Natural killer cell (primary cell): ENCODE measurements at regions not wholly inside any gene's neighbourhood (a gene's known extent, or its start where the extent isn't known, plus 50 kb on each side); places are given as distances from the start of the nearest gene placed in this dataset.

Source experiments
- ATAC-seq, 3 donors: fragments of 150-1000 bp in 2 of 3; fragments of 200-7000 bp in 1 of 3; cut with Tn5 transposase; 1 replicate in 1 of 3; 2 replicates in 2 of 3; pipeline ENCODE4 v1.10.0; 2021; ENCODE audit warnings: mild to moderate bottlenecking in 2 of 3, moderate library complexity in 2 of 3
- DNase-seq, 2 donors: peaks; one replicate each; pipeline versions ENCODE4 v3.0.0 to v3.0.0-alpha.2; 2013 to 2021; ENCODE audit warnings: mixed read lengths in 1 of 2
- H3K27ac ChIP-seq: one replicate; pipeline ENCODE4 v1.5.1; 2013; ENCODE audit warnings: mild to moderate bottlenecking, low read length
- H3K27me3 ChIP-seq: one replicate; pipeline ENCODE4 v1.6.1; 2013; ENCODE audit warnings: low read length; ENCODE audit not compliant: control insufficient read depth, insufficient read depth
- H3K36me3 ChIP-seq: one replicate; pipeline ENCODE4 v1.6.1; 2013; ENCODE audit warnings: low read length; ENCODE audit not compliant: control insufficient read depth, insufficient read depth
- H3K4me1 ChIP-seq: one replicate; pipeline ENCODE4 v1.6.1; 2013; ENCODE audit warnings: low read length; ENCODE audit not compliant: control insufficient read depth, insufficient read depth
- H3K4me3 ChIP-seq: one replicate; pipeline ENCODE4 v1.5.1; 2013; ENCODE audit warnings: low read length
- H3K9me3 ChIP-seq: one replicate; pipeline ENCODE4 v1.6.1; 2013; ENCODE audit warnings: low read length; ENCODE audit not compliant: control insufficient read depth, insufficient read depth
- H3K27ac Mint-ChIP-seq, 2 donors: one replicate each; pipeline ENCODE4 v1.8.0; 2022; ENCODE audit warnings: mild to moderate bottlenecking in 2 of 2, mixed read lengths in 2 of 2, moderate library complexity in 1 of 2
- H3K27me3 Mint-ChIP-seq, 2 donors: one replicate each; pipeline ENCODE4 v1.8.0; 2022; ENCODE audit warnings: low read depth in 2 of 2, mixed read lengths in 2 of 2
- H3K36me3 Mint-ChIP-seq: one replicate; pipeline ENCODE4 v1.8.0; 2022; ENCODE audit warnings: mixed read lengths
- H3K4me1 Mint-ChIP-seq, 2 donors: one replicate each; pipeline ENCODE4 v1.8.0; 2022; ENCODE audit warnings: mixed read lengths in 2 of 2
- H3K4me3 Mint-ChIP-seq: one replicate; pipeline ENCODE4 v1.8.0; 2022; ENCODE audit warnings: mild to moderate bottlenecking, moderate library complexity, mixed read lengths
- H3K9me3 Mint-ChIP-seq, 2 donors: one replicate each; pipeline ENCODE4 v1.8.0; 2022; ENCODE audit warnings: mixed read lengths in 2 of 2
- WGBS: methylation state at CpG from one replicate; pipeline ENCODE4 v1.1.7; 2013; ENCODE audit warnings: missing lambda C conversion rate; ENCODE audit not compliant: insufficient coverage; 5-methylcytosine and 5-hydroxymethylcytosine counted together
- intact Hi-C: fragments of 100-400 bp; cut with micrococcal nuclease; formaldehyde crosslinking; loops from one replicate; pipeline ENCODE4 v1.14.2; 2022
- TF ChIP-seq, protein P1 (sequence below): fragments of 200-600 bp; IDR thresholded peaks from one replicate; pipeline ENCODE4 v1.8.0; 2022; ENCODE audit warnings: antibody characterized with exemption

DNA sequence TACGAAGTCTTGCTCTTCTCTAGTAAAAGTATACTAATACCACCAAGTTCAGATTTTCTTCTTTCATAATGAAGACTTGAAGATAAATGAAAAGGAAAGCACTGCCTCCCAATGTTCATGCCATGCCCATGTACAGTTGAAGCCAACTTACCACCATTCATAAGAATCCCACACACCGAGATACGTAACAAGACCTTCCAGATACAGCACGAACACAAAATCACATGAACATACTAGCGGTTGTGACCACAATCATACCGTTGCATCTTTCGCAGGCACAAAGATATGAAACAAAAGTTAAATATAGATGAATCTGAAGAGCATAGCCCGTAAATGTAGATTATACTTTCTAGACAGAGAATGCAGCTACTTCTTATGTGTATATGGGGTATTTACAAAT lies 412.5 kb downstream of the CBLN4 start:
- Mint-ChIP-seq H3K4me1 (no peaks in the 10 kb centered on the region), H3K27me3 (no peaks in the 10 kb centered on the region), H3K4me3 (no peak overlapping the region), H3K9me3 (peaks cover 7 to 8% of the 10 kb centered on the region in 2 donors), H3K27ac (no peak overlapping the region), H3K36me3 (no peaks in the 10 kb centered on the region)
- Histone ChIP-seq H3K9me3 (no peaks in the 10 kb centered on the region), H3K4me3 (no peak overlapping the region), H3K4me1 (no peaks in the 10 kb centered on the region), H3K36me3 (no peaks in the 10 kb centered on the region), H3K27ac (no peak overlapping the region), H3K27me3 (no peaks in the 10 kb centered on the region)
- intact Hi-C loops: no loop called here
- TF ChIP-seq, protein P1, sequence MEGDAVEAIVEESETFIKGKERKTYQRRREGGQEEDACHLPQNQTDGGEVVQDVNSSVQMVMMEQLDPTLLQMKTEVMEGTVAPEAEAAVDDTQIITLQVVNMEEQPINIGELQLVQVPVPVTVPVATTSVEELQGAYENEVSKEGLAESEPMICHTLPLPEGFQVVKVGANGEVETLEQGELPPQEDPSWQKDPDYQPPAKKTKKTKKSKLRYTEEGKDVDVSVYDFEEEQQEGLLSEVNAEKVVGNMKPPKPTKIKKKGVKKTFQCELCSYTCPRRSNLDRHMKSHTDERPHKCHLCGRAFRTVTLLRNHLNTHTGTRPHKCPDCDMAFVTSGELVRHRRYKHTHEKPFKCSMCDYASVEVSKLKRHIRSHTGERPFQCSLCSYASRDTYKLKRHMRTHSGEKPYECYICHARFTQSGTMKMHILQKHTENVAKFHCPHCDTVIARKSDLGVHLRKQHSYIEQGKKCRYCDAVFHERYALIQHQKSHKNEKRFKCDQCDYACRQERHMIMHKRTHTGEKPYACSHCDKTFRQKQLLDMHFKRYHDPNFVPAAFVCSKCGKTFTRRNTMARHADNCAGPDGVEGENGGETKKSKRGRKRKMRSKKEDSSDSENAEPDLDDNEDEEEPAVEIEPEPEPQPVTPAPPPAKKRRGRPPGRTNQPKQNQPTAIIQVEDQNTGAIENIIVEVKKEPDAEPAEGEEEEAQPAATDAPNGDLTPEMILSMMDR: no peak
- ATAC-seq (no peak), DNase-seq (no peak)
- 92% methylated on average over 7 of the region's 8 CpGs for WGBS

DNA sequence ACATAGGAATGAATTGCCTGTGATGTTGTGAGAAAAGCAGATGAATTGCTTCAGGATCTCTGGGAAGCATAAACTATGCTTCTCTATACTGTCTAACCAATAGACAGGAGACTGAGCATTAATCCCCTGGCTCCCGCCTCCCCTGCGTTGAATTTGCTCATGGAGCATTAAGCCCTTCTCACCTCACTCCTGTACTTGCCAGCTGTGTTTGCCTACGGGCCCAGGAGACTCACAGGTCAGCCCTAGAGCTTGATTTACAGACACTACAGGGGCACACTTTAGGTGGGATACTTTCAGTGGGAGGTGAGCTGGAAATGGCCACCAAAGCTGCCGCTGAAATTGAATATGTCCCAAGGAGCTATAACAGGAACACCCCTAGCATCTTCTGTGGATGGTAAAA lies 418.7 kb downstream of the CBLN4 start:
- Histone ChIP-seq H3K4me3 (no peak overlapping the region), H3K4me1 (no peaks in the 10 kb centered on the region), H3K36me3 (no peaks in the 10 kb centered on the region), H3K27me3 (no peaks in the 10 kb centered on the region), H3K9me3 (no peaks in the 10 kb centered on the region), H3K27ac (no peak overlapping the region)
- ATAC-seq: no peak
- intact Hi-C loops: no loop called here
- Mint-ChIP-seq H3K27me3 (no peaks in the 10 kb centered on the region), H3K9me3 (peaks cover 4 to 5% of the 10 kb centered on the region in 2 donors), H3K4me1 (no peaks in the 10 kb centered on the region), H3K4me3 (no peak overlapping the region), H3K27ac (no peak overlapping the region), H3K36me3 (no peaks in the 10 kb centered on the region)
- WGBS: 77% methylated on average over 4 of the region's 4 CpGs
- TF ChIP-seq, protein P1: no peak
- DNase-seq: no peak

DNA sequence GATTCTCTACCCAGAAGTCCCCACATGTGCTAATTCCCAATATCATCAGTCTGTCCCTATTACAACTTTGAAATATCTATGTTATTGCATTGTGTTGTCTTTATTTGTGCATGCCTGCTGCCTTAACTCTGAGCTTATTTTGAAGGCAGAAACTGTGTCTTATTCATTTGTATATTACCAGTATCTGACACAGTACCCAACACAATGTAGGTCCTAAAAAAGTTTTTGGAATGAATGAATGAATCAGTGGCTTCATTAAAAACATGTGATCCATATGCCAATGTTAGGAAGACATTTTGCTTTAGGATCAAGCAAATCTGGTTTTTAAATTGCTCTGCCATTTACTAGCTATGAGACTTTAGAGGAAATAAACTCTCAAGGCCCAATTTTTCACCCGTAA lies 420.4 kb downstream of the CBLN4 start:
- H3K4me1 ChIP-seq: no peaks in the 10 kb centered on the region
- TF ChIP-seq, protein P1: no peak
- no peak overlapping the region for H3K4me3 ChIP-seq
- no peaks in the 10 kb centered on the region for H3K27me3 ChIP-seq
- Mint-ChIP-seq H3K4me3 (no peak overlapping the region), H3K36me3 (no peaks in the 10 kb centered on the region), H3K27ac (no peak overlapping the region), H3K4me1 (no peaks in the 10 kb centered on the region), H3K27me3 (no peaks in the 10 kb centered on the region), H3K9me3 (peaks cover 0 to 2% of the 10 kb centered on the region in 2 donors)
- no peaks in the 10 kb centered on the region for H3K9me3 ChIP-seq
- no peak for ATAC-seq
- no peak for DNase-seq
- no CpG with 5 or more reads among the region's 1 CpG for WGBS
- intact Hi-C loops: no loop called here
- H3K36me3 ChIP-seq: no peaks in the 10 kb centered on the region
- H3K27ac ChIP-seq: no peak overlapping the region

DNA sequence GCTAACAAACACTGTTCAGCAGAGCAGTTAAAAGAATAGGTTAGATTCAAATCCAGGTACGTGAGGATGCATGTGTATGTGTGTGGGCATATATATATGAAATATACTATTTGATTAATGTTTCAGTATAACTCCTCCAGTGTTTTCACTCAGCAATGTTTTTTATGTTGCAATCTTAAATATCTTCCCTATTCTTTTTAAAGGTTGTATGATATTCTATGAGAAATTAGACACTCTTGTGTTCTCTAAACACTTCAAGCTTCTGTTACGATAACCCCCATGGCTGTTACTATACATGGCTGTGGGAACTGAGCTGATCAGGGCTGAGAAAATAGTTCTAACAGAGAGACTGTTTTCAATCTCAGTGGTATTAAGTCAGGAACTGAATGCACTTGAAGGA lies 421.0 kb downstream of the CBLN4 start:
- DNase-seq (no peak), ATAC-seq (no peak)
- no peaks in the 10 kb centered on the region for H3K4me1 Mint-ChIP-seq
- no peaks in the 10 kb centered on the region for H3K27me3 Mint-ChIP-seq
- no peak overlapping the region for H3K4me3 Mint-ChIP-seq
- Histone ChIP-seq H3K36me3 (no peaks in the 10 kb centered on the region), H3K9me3 (no peaks in the 10 kb centered on the region), H3K27ac (no peak overlapping the region), H3K4me3 (no peak overlapping the region), H3K4me1 (no peaks in the 10 kb centered on the region), H3K27me3 (no peaks in the 10 kb centered on the region)
- H3K36me3 Mint-ChIP-seq: no peaks in the 10 kb centered on the region
- WGBS: 100% methylated on average over 1 of the region's 2 CpGs
- no peak overlapping the region for H3K27ac Mint-ChIP-seq
- intact Hi-C loops: no loop called here
- TF ChIP-seq, protein P1: no peak
- no peaks in the 10 kb centered on the region for H3K9me3 Mint-ChIP-seq
